Body of pancreas (tissue), 4 donors: ENCODE measurements at regions not wholly inside any gene's neighbourhood (a gene's known extent, or its start where the extent isn't known, plus 50 kb on each side); places are given as distances from the start of the nearest gene placed in this dataset.
"Not testable (repeated sequence)": the region's sequence is repeated elsewhere in the genome, so short reads cannot be mapped to it uniquely, and the experiment has no call there.

ENCODE experiments used
- CTCF ChIP-seq, 7 experiments: fragments of 450-650 bp in 4 of 7; fragments of 200-600 bp in 3 of 7; sonication (generic) in 3 of 7; IDR thresholded peaks; one replicate each; pipeline ENCODE4 v1.5.1; 2016 to 2019; ENCODE audit warnings: antibody characterized with exemption in 7 of 7
- POLR2A ChIP-seq, 3 donors: fragments of 450-650 bp; IDR thresholded peaks; one replicate each; pipeline ENCODE4 v1.6.1; 2016; ENCODE audit warnings: antibody characterized with exemption in 3 of 3, mild to moderate bottlenecking in 2 of 3

GRCh38 chr17:16840219-16840618, 131.7 kb downstream of the TNFRSF13B start:
- not testable (repeated sequence) for TF ChIP-seq CTCF, POLR2A (IDR thresholded peaks at IDR 0.05)
